GM20000 (cell line): ENCODE measurements at regions not wholly inside any gene's neighbourhood (a gene's known extent, or its start where the extent isn't known, plus 50 kb on each side); places are given as distances from the start of the nearest gene placed in this dataset.

Source experiments
- DNase-seq: peaks from one replicate; pipeline ENCODE4 v3.0.0; 2012; ENCODE audit warnings: low spot score
- CTCF ChIP-seq: IDR thresholded peaks from 2 replicates; pipeline ENCODE4 v1.5.1; 2012; ENCODE audit warnings: mild to moderate bottlenecking, control low read depth; ENCODE audit errors: extremely low read depth, missing control alignments

DNA sequence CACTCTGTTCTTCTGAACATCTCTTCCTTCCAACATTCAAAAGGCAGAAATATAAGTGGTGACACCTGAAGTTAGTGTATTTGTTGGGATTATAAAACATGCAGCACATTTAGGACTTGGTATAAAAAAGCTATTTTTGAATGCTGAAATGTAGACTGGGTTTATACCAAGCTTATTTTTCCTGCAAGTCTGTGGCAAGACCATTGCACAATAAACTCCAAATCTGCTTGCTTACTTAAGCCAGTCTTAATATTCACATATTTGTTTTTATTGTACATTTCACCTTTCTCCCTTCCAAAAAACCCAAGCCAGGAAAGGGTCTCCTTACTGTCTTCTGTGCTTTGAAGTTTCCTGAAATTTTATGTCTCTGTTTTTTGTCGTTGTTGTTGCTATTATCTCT lies 63.7 kb downstream of the FHIP1A start:
- no peak for DNase-seq
- no peak for TF ChIP-seq CTCF

DNA sequence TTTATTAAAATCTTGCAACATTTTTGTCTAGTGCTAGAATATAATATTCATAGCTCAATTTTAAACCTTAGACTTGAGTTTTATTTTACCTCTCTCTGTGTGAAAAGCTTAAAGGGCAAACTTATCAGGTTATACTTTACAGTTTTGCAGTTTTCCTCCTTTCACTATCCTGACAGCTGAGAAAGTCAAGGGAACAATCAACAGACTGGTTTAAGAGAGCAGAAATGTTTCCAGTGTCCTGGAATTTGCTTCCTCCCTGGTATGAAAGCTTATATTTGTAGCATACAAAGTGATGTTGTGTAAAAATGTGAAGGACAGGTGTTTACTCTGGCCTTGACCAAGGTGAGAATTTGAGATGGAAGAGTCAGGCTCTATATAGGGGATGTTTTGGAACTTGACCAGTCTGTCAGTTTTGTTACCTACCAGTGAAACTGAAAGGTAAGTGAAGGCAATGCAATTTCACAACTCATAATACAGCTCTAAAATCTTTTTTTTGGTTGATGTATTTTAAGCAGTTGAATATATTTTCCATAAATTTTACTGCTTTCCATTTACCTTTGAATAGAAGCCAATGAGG lies 64.6 kb downstream of the FHIP1A start:
- DNase-seq = no peak
- no peak for TF ChIP-seq CTCF

DNA sequence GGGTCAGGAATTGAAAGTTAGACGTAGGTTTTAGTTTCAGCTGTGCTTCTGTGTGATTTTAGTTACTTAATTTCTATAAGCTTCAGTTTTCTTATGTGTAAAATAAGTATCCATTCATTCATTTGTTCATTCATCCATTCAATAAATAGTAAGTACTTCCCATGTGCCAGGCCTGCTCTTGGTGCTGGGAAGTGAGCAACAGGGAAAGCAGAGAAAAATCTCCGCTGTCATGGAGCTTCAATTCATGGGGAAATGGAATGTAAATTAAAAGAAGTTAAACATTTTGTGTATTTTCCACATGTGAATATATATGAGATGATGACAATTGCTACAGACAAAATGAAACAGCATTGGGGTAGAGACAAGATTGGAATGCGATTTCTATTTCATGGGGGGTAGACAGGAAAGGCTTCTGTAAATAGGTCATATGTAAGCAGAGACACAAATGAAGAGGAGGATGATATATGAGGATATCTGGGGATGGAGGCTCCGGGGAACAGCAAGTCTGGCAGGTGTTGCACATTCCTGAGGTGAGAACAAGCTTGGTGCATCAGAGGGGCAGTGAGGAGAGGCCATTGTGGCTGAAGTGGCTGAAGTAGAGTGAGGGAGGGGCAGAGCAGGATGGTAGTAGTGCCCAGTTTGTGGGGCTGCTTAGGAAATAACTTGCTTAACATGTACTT lies 66.2 kb downstream of the FHIP1A start:
- TF ChIP-seq CTCF = no peak
- no peak for DNase-seq

- no peak for TF ChIP-seq CTCF
- no peak for DNase-seq
These were observed 72.8 kb downstream of the FHIP1A start for GRCh38 chr4:151481813-151482212.

GRCh38 chr4:151484396-151485102 lies 75.6 kb downstream of the FHIP1A start:
- no peak for DNase-seq
- no peak for TF ChIP-seq CTCF

DNA sequence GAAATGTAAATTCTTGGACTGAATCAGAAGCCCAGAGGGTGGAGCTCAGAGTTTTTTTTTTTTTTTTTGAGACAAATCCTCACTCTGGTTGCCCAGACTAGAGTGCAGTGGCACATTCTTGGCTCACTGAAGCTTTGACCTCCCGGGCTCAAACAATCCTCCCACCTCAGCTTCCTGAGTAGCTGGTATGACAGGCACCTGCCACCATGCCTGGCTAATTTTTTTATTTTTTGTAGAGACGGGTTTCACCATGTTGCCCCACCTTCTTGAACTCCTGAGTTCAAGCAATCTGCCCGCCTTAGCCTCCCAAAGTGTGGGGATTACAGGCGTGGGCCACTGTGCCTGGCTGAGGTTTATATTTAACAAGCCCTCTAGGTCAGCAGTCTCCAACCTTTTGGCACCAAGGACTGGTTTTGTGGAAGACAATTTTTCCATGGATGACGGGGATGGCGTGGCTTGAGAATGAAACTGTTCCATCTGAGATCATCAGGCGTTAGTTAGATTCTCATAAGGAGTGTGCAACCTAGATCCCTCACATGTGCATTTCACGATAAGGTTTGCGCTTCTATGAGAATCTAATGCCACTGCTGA lies 76.7 kb downstream of the FHIP1A start:
- DNase-seq = no peak
- no peak for TF ChIP-seq CTCF

DNA sequence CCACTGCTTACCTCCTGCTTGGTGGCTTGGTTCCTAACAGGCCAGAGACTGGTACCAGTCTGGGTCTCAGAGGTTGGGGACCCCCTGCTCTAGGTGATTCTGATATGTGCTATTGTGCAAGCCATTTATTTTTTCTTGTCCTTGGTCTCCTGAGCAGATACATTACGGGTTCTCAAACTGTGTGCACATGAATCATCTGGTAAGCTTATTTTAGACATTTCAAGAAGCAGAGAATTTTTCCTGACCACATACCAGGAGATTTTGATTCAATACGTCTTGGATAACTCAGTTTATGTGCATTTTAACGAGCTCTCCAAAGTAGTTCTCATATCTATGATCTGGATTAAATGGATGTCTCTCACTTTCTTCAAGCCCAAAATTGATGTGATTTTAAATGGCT lies 77.2 kb downstream of the FHIP1A start:
- TF ChIP-seq CTCF = no peak
- no peak for DNase-seq
